ENCODE measurements at regions not wholly inside any gene's neighbourhood (a gene's known extent, or its start where the extent isn't known, plus 50 kb on each side); places are given as distances from the start of the nearest gene placed in this dataset.

DNA sequence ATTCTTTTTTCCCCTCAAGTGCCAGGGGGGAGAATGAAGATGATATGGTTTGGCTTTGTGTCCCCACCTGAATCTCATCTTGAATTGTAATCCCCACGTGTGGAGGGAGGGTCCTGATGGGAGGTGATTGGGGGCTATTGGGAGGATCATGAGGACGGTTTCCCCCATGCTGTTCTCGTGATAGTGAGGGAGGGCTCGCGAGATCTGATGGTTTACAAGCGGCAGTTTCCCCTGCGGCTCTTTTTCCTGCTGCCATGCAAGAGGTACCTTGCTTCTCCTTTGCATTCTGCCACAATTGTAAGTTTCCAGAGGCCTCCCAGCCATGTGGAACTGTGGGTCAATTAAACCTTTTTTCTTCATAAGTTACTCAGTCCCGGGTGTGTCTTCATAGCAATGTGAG, 173.7 kb downstream of the CAND1 start:
- peaks cover 10% of the 10 kb centered on the region for H3K9me3 Mint-ChIP-seq
- H3K27ac ChIP-seq, result no peak overlapping the region
- H2AFZ ChIP-seq (replicated peaks), result no peak overlapping the region
- no peak for DNase-seq (ENCODE audit: low spot score)
- H3K36me3 Mint-ChIP-seq, result no peaks in the 10 kb centered on the region
- no peak overlapping the region for H3K27ac Mint-ChIP-seq
- H3K4me2 ChIP-seq, result no peak overlapping the region
- peaks cover 18% of the 10 kb centered on the region for H3K27me3 ChIP-seq
- no peak overlapping the region for H3K4me3 ChIP-seq
- no peak overlapping the region for H3K9ac ChIP-seq
- peaks cover 4% of the 10 kb centered on the region for H3K27me3 Mint-ChIP-seq (ENCODE audit: insufficient read depth, low read depth)
- H3K4me1 Mint-ChIP-seq, result peaks cover 6% of the 10 kb centered on the region
- TF ChIP-seq EZH2phosphoT487 (IDR thresholded peaks at IDR 0.05), result no peak
- TF ChIP-seq EZH2 (IDR thresholded peaks at IDR 0.05), result no peak
- TF ChIP-seq, protein P1, sequence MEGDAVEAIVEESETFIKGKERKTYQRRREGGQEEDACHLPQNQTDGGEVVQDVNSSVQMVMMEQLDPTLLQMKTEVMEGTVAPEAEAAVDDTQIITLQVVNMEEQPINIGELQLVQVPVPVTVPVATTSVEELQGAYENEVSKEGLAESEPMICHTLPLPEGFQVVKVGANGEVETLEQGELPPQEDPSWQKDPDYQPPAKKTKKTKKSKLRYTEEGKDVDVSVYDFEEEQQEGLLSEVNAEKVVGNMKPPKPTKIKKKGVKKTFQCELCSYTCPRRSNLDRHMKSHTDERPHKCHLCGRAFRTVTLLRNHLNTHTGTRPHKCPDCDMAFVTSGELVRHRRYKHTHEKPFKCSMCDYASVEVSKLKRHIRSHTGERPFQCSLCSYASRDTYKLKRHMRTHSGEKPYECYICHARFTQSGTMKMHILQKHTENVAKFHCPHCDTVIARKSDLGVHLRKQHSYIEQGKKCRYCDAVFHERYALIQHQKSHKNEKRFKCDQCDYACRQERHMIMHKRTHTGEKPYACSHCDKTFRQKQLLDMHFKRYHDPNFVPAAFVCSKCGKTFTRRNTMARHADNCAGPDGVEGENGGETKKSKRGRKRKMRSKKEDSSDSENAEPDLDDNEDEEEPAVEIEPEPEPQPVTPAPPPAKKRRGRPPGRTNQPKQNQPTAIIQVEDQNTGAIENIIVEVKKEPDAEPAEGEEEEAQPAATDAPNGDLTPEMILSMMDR (IDR thresholded peaks at IDR 0.05), result no peak
- peaks cover 4% of the 10 kb centered on the region for H3K9me3 ChIP-seq (ENCODE audit: low read depth)
- no peaks in the 10 kb centered on the region for H4K20me1 ChIP-seq (ENCODE audit: low read depth)
- no peaks in the 10 kb centered on the region for H3F3A ChIP-seq (ENCODE audit: low read depth)
- peaks cover 7% of the 10 kb centered on the region for H3K4me1 ChIP-seq
- H3K36me3 ChIP-seq, result no peaks in the 10 kb centered on the region
- no peaks in the 10 kb centered on the region for H3K79me2 ChIP-seq (ENCODE audit: low read depth)
- no peak overlapping the region for H3K4me3 Mint-ChIP-seq

DNA sequence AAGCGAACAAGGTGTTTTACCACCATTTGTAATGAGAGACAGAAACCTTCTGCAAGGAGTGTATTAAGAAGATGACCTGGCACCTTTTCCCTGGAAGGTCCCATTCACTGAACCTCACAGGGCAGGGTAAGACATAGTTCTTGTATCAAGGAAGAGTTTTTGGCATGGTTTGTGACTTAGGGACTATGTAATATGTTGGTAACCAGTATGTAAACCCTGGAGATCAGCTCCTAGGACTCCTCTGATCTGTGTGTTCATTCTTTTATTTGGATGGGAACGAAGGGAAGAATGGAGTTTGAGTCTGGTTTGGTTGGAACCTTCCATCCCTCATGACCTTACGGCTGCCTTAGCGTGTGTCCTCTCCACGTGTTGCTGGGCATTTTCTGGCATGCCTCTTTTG, 175.4 kb downstream of the CAND1 start:
- Histone ChIP-seq H3K4me2 (no peak overlapping the region), H3K36me3 (no peaks in the 10 kb centered on the region), H3K4me1 (peaks cover 7% of the 10 kb centered on the region), H4K20me1 (ENCODE audit: low read depth) (no peaks in the 10 kb centered on the region), H3K9me3 (ENCODE audit: low read depth) (peaks cover 4% of the 10 kb centered on the region), H2AFZ (replicated peaks) (no peak overlapping the region), H3K9ac (no peak overlapping the region), H3F3A (ENCODE audit: low read depth) (no peaks in the 10 kb centered on the region), H3K27me3 (peaks cover 34% of the 10 kb centered on the region), H3K79me2 (ENCODE audit: low read depth) (no peaks in the 10 kb centered on the region), H3K27ac (no peak overlapping the region), H3K4me3 (no peak overlapping the region)
- Mint-ChIP-seq H3K27me3 (ENCODE audit: insufficient read depth, low read depth) (peaks cover 4% of the 10 kb centered on the region), H3K36me3 (no peaks in the 10 kb centered on the region), H3K4me3 (no peak overlapping the region), H3K9me3 (peaks cover 10% of the 10 kb centered on the region), H3K4me1 (peaks cover 6% of the 10 kb centered on the region), H3K27ac (no peak overlapping the region)
- TF ChIP-seq EZH2phosphoT487 (IDR thresholded peaks at IDR 0.05) (no peak), EZH2 (IDR thresholded peaks at IDR 0.05) (no peak)
- TF ChIP-seq, protein P1 (IDR thresholded peaks at IDR 0.05), result no peak
- DNase-seq (ENCODE audit: low spot score), result no peak

DNA sequence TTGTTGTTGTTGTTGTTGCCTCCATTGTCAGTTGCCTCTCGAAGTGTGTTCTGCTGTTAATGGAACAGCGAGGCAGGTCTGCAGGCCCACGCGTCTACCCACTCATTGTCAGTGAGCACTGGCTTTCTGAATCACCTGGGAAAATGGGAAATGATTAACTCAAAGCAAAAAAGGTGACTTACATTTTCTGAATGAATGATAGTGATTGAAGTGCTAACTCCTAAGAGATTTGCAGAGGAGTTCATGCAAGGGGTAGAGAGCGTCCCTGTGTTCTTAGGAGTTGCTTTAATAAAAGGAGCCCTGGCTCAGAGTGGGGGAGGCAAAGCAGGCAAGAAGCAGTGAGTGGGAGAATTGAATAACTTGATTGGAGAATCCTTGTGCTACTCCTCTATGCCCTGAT, 177.6 kb downstream of the CAND1 start:
- peaks cover 6% of the 10 kb centered on the region for H3K27me3 Mint-ChIP-seq (ENCODE audit: insufficient read depth, low read depth)
- H3K27ac Mint-ChIP-seq, result no peak overlapping the region
- no peaks in the 10 kb centered on the region for H4K20me1 ChIP-seq (ENCODE audit: low read depth)
- H3F3A ChIP-seq (ENCODE audit: low read depth), result no peaks in the 10 kb centered on the region
- H3K4me1 Mint-ChIP-seq, result peaks cover 3% of the 10 kb centered on the region
- H3K4me1 ChIP-seq, result peaks cover 7% of the 10 kb centered on the region
- TF ChIP-seq, protein P1 (IDR thresholded peaks at IDR 0.05), result no peak
- no peak for TF ChIP-seq EZH2phosphoT487 (IDR thresholded peaks at IDR 0.05)
- TF ChIP-seq EZH2 (IDR thresholded peaks at IDR 0.05), result no peak
- H3K4me3 ChIP-seq, result no peak overlapping the region
- H3K4me3 Mint-ChIP-seq, result no peak overlapping the region
- DNase-seq (ENCODE audit: low spot score), result no peak
- H3K9me3 ChIP-seq (ENCODE audit: low read depth), result peaks cover 4% of the 10 kb centered on the region
- H3K36me3 Mint-ChIP-seq, result no peaks in the 10 kb centered on the region
- no peaks in the 10 kb centered on the region for H3K36me3 ChIP-seq
- peaks cover 45% of the 10 kb centered on the region for H3K27me3 ChIP-seq
- H3K27ac ChIP-seq, result no peak overlapping the region
- no peak overlapping the region for H2AFZ ChIP-seq (replicated peaks)
- no peaks in the 10 kb centered on the region for H3K79me2 ChIP-seq (ENCODE audit: low read depth)
- no peak overlapping the region for H3K9ac ChIP-seq
- peaks cover 10% of the 10 kb centered on the region for H3K9me3 Mint-ChIP-seq
- H3K4me2 ChIP-seq, result no peak overlapping the region
